ENCODE measurements at regions not wholly inside any gene's neighbourhood (a gene's known extent, or its start where the extent isn't known, plus 50 kb on each side); places are given as distances from the start of the nearest gene placed in this dataset.
"Not testable (repeated sequence)": the region's sequence is repeated elsewhere in the genome, so short reads cannot be mapped to it uniquely, and the experiment has no call there.

DNA sequence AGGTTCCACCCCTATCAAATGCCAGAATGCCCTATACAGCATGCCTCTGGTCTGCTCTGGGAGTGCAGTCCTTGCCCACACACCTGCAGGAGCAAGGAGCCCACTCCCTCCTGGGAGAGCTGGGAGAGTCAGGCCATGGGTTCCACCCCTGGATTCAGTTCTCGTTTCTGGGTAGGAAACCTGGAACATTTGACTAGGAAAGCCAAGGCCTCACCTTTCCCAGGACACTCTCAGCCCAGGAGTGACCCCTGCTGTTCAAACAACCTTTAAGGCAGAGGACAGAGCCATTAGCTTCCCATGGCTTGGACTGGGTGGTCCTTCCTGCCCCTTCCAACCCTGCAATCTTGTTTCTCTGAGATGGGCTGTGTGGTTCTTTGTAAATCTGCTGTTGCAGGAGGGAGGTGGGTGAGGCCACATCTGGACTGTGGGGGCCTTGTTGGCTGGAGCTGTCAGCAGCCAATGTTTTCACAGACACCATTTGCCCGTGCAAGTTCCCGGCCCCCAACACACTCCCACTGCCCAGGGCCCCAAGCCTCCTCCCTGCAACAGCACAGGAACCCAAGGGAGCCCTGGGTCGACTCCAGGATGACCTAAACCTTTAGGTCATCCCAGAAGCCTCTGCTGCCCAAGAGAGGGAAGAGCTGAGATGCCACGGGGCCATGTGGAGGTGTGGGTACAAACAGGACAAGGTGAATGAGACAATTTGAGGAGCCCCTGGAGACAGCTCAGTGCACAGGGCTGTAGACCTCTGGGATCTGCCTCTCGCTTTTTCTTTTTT is 104.4 kb downstream of the PJA1 start:
- DNase-seq = no peak

DNA sequence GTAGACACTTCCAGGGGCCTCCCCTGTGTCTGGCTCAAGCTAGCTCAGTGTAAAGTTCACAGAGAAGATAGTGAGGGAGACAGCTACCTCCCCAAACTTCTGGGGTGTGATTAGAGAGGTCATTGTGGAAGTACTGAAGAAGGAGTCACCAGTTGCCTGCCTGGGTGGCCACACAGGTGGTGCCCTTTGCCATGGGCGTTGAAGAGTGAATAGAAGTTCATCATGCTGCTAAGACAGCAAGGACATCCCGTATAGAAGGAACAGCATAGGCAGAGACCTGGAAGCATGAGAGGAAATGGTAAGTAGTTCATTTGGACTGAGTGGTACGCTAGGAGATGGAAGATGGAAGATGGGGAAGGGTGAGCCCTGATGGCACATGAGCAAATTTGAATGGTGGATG is 110.1 kb downstream of the PJA1 start:
- DNase-seq = no peak

- not testable (repeated sequence) for DNase-seq
Observed at GRCh38 chrX:69054497-69054896, 110.8 kb downstream of the PJA1 start.

- DNase-seq = no peak
Observed at GRCh38 chrX:69051901-69052300, 113.4 kb downstream of the PJA1 start.

DNA sequence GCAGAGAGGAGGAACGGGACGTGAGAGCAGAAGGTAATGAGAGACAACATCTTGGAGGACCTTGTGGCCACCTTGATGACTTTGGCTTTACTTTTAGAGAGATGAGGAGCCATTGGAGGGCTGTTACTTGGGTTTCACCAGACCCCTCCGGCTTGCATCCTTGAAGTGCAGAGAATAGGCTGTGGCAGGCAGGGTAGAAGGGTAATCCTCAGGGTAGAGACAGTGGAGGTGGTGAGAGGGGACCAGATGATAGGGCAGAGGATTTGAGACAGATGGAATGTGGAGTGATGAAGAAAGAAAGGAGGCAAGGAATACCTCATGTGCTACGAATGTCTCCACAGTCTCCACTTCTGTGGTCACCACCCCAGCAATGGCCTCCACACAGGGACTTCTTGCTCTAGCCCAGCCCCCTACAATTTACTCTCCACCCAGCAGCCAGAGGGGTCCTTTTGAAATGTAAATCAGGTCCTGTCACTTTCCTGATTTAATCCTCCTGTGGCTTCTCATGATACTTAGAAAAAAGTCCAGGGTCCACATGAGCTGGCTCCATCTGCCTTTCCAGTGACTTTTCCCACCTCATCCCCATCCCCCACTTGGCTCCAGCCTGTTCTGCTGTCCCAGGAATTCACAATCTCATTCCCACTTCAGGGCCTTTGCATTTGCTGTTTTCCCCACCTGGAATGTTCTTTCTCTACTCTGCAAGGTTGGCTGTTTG is 115.0 kb downstream of the PJA1 start:
- no peak for DNase-seq

GRCh38 chrX:69046996-69047490 is 118.2 kb downstream of the PJA1 start:
- no peak for DNase-seq

- no peak for DNase-seq
Observed at GRCh38 chrX:69045616-69046345, 119.5 kb downstream of the PJA1 start.

DNA sequence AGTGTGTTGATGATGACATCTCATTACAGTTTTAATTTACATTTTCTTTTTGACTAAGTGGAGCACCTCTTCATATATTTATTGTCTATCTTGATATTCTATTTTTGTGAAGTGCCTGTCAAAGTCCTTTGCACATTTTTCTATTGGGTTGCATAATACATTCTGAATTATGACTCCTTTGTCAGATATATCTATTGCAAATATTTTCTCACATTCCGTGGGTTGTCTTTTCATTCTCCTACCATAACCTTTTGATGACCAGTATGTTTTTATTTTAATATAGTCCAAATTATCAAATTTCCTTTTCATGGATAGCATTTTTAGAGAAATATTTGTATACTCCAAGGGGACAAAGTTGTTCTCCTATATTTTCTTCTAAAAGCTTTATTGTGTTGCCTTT is 126.4 kb downstream of the PJA1 start:
- DNase-seq = no peak

DNA sequence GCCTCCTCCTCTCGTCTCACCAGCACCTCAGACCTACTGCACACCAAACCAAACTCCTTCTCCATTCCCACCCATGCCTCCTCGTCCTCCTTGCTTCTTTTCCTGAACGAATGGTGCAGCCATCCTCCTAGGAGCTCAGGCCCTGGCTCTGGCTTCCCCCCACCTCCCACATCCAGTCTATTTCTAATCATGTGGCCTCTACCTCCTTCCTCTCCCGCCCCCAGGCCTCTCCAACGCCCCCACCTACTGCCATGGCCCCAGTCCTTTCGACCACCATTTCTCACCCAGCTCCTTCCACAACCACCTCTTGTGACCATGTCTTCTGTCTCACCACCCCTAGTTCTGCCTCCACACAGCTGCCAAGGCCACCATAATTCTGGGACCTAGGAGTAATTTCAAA is 127.1 kb downstream of the PJA1 start:
- DNase-seq = no peak

DNA sequence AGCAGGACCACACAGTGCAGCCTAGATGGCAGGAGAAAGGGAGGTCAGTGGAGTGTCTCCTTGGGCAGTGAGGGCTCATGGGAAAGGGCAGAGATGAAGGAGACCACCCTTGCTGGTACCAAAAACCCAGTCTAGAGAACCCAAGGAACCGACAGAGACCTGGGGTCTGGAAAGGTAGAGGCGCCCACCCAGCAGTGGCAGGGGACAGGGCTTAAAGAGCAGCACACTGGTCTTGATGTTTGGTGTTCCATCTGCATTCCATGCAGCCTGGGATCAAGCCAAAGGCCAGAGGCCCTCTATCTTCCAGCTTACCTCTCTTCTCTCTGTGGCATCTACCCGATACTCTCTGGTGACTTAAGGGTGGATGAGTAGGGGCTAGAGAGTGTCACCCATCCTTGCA is 127.5 kb downstream of the PJA1 start:
- no peak for DNase-seq

GRCh38 chrX:69036674-69037573 is 128.3 kb downstream of the PJA1 start:
- no peak for DNase-seq

- no peak for DNase-seq
Observed at GRCh38 chrX:69034451-69034850, 130.8 kb downstream of the PJA1 start.

DNA sequence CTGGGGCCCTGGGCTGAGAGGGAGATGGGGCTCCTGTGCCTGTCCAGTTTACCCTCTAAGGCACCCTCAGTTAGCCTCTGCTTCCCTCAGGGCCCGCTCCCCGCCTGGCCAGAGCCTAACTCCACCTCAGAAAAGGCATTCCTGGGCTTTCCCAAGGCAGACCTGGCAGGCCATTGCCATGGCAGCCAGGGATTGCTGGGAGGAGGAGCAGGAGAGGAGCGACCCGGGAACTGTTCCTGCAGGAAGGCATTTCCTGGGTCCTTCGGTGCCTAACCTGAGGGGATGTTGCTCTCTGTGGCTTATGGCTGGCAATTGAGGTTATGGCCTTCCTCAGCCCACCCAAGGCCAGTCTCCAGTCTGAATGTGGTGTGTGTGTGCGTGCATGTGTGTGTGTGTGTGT is 131.3 kb downstream of the PJA1 start:
- no peak for DNase-seq

DNA sequence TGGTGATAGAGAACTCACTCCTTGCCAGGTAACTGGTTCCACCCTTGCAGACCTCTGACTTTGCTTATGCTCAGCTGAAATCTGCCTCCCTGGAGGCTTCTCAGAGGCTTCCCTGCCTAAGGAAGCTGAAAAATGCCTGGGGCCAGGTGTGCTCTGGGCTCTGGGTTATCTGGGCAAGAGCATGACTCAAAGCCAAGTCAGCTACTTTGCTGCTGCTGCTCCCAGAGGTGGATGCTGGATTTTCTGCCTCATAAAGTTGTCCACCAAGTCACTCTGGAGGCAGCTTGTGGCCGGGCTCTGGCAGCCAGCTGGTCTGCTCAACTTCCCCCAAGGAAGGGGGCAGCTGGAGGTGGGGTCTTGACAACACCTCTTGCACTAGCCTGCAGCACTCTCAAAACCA is 132.7 kb downstream of the PJA1 start:
- no peak for DNase-seq

- no peak for DNase-seq
Observed at GRCh38 chrX:69031971-69032391, 133.3 kb downstream of the PJA1 start.

- no peak for DNase-seq
Observed at GRCh38 chrX:69031181-69031580, 134.1 kb downstream of the PJA1 start.

DNA sequence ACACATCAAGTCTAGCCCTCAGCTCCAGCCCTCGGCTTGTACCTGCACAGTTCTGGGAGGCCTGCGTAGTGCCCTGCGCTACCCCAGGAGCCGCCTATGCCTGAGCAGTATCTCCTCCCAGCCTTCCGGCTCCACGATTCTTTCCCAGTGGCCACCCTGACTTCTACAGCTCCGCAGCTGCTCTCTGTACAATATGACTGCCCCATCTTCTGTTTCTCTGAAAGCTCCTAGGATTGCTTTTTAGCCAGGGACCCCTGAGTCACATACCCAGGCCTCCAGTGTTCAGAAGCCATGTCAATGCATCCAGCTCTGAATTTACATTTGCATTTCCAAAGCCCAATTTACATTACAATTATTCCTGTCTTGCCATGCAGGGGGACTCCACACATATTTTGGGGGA is 135.5 kb downstream of the PJA1 start:
- DNase-seq = no peak

DNA sequence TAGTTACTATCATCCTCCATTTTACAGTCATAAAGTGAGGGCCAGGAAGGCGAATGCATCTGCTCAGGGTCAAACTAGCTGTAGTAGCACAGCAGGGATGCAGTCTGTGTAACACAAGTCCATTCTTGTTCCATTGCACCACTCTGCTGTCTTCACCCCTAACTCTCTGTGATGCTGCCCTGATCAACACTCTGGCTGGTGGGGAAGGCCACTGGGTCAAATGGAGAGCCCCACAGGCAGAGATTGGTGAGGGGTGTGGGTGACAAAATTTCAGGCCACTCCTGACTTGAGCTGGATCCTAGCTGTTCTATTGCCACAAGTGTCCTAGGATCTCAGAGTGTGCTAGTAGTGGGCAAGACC is 136.5 kb downstream of the PJA1 start:
- no peak for DNase-seq

DNA sequence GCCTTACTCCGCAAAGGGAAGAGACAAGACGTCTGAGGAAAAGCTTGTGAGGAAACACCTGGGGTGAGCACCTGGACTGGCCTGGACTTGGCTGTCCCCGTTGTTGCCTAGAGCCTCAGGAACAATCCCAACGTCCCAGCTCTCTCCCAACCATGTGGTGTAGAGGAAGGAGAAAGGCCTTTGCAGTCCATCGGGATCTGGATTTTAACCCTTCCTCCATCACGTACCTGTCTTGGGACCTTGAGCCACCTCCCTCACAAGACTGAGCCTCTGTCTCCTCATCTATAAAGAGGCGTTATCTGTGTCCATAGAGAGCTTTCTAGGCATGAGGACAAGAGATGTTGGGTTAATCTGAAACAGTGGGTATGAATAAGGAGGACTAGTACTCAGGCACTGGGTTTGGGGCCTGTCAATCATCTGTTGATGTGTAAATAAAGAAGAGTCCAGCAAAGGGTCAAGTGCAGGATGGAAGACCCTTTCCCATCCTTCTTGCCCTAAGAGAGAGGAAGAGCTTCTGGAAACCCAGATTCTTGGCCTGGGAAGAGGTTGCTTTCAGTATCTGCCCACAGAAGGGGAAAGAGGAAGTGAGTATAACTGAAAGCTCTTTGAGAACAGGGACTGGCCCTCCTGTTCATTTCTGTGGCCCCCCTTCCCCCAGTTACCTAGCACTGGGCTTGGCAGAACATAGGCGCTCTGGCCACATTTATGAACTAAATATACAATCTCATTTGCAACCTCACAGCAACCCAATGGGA is 137.1 kb downstream of the PJA1 start:
- DNase-seq = no peak

GRCh38 chrX:69027181-69028005 is 137.9 kb downstream of the PJA1 start:
- no peak for DNase-seq

DNA sequence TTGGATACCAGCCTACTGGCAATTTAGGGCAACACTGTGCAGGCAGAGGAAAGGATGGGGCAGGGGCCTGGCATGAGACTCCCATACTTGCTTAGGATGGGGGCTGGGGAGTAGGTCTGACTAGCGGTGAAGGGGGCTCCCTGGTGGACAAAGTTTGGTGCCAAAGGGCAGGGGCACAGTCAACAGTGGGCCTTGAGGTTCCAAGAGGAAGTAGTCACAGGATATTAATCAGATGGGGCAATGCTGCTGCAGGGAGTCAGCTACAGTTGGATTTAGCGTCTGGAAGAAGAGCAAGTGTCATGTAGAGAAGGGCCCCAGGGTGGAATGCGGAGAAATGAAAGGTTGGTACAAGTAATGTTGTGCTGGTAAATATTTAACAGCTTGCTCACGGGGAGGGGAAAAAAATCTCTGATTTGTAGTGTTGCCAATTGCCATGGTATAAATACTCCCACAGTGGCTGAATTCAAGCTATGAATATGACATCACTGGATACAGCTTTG is 139.4 kb downstream of the PJA1 start:
- no peak for DNase-seq

All from KG1 (cell line).